ENCODE measurements at regions not wholly inside any gene's neighbourhood (a gene's known extent, or its start where the extent isn't known, plus 50 kb on each side); places are given as distances from the start of the nearest gene placed in this dataset.
A peak's percentile ranks its signal among the peaks of the same experiment; 100 is the strongest.

DNA sequence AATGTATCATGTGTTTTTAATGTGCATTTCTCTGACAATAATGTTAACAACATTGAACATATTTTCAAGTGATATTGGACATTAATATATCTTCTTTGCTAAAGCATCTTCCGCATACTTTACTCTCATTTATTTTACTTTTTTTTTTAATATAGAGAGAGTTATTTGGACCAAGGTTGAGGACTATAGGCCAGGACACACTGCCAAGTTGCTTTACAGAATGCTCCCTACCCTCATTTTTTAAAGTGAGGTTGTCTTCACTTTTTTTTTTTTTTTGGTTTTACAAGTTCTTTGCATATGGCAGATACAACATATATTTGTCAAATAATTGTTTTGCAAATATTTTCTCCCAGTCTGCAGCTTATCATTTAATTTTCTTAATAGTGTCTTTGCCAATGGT is 201.8 kb downstream of the OSR1 start:
- H3K4me3 ChIP-seq (ENCODE audit: low read depth, low read length) = no peak overlapping the region
- TF ChIP-seq CTCF (IDR thresholded peaks at IDR 0.05; ENCODE audit: insufficient read depth, low read depth, low read length) = no peak
- no peak for DNase-seq (ENCODE audit: low read depth)

DNA sequence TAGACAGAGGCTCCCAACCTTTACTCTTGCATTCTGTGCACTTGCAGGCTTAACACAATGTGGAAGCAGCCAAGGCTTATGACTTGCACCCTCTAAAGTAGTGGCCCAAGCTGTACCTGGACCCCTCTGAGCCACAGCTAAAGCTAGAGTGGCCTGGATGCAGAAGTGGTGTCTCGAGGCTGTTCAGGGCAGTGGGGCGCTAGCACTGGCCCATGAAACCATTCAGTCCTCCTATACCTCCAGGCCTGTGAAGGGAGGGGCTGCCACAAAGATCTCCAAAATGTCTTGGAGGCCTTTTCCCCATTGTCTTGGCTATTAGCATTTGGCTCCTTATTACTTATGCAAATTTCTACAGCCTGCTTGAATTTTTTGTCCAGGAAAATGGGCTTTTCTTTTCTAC is 207.7 kb downstream of the OSR1 start:
- no peak for DNase-seq (ENCODE audit: low read depth)
- H3K4me3 ChIP-seq (ENCODE audit: low read depth, low read length) = no peak overlapping the region
- TF ChIP-seq CTCF (IDR thresholded peaks at IDR 0.05; ENCODE audit: insufficient read depth, low read depth, low read length) = no peak

DNA sequence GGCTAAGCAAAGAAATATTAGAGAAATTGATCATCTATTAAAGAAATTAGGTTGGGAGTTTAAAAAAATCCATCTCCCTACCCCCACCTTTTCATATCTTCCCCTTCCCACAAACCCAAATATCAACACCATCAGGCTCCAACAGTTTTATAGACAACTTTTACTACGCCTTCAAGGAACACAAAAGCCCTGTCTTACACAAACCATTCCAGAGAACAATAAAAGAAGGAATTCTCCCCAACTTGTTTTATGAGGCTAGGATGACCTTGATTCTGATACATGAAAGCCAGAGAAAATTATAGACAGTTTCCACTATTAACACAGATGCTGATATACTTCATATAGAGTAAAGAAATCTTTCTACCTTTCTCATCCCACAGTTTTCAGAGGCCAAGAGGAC is 211.6 kb downstream of the OSR1 start:
- DNase-seq (ENCODE audit: low read depth) = no peak
- no peak for TF ChIP-seq CTCF (IDR thresholded peaks at IDR 0.05; ENCODE audit: insufficient read depth, low read depth, low read length)
- no peak overlapping the region for H3K4me3 ChIP-seq (ENCODE audit: low read depth, low read length)

- TF ChIP-seq CTCF (IDR thresholded peaks at IDR 0.05; ENCODE audit: insufficient read depth, low read depth, low read length) = no peak
- no peak overlapping the region for H3K4me3 ChIP-seq (ENCODE audit: low read depth, low read length)
- DNase-seq (ENCODE audit: low read depth) = no peak
Observed at GRCh38 chr2:19141234-19142004, 217.0 kb downstream of the OSR1 start.

- H3K4me3 ChIP-seq (ENCODE audit: low read depth, low read length) = no peak overlapping the region
- TF ChIP-seq CTCF (IDR thresholded peaks at IDR 0.05; ENCODE audit: insufficient read depth, low read depth, low read length) = no peak
- peak; percentile 58 for DNase-seq (ENCODE audit: low read depth)
Observed at GRCh38 chr2:19140463-19141208, 217.8 kb downstream of the OSR1 start.

- no peak for TF ChIP-seq CTCF (IDR thresholded peaks at IDR 0.05; ENCODE audit: insufficient read depth, low read depth, low read length)
- DNase-seq (ENCODE audit: low read depth) = no peak
- no peak overlapping the region for H3K4me3 ChIP-seq (ENCODE audit: low read depth, low read length)
Observed at GRCh38 chr2:19139386-19139785, 219.0 kb downstream of the OSR1 start.

Data from fibroblast of villous mesenchyme (primary cell).